Activated CD4-positive, alpha-beta T cell treated with anti-CD3 and anti-CD28 coated beads, Interleukin-2, Interleukin-4, amounts not matched to agents 100 ng/mL and 50 ng/mL, durations not matched to agents 16 hours and 8 hours (primary cell): ENCODE measurements at regions not wholly inside any gene's neighbourhood (a gene's known extent, or its start where the extent isn't known, plus 50 kb on each side); places are given as distances from the start of the nearest gene placed in this dataset.
A peak's percentile ranks its signal among the peaks of the same experiment; 100 is the strongest.

Source experiments
- DNase-seq: peaks from one replicate; pipeline ENCODE4 v3.0.0-alpha.2; 2020; ENCODE audit warnings: low spot score

DNA sequence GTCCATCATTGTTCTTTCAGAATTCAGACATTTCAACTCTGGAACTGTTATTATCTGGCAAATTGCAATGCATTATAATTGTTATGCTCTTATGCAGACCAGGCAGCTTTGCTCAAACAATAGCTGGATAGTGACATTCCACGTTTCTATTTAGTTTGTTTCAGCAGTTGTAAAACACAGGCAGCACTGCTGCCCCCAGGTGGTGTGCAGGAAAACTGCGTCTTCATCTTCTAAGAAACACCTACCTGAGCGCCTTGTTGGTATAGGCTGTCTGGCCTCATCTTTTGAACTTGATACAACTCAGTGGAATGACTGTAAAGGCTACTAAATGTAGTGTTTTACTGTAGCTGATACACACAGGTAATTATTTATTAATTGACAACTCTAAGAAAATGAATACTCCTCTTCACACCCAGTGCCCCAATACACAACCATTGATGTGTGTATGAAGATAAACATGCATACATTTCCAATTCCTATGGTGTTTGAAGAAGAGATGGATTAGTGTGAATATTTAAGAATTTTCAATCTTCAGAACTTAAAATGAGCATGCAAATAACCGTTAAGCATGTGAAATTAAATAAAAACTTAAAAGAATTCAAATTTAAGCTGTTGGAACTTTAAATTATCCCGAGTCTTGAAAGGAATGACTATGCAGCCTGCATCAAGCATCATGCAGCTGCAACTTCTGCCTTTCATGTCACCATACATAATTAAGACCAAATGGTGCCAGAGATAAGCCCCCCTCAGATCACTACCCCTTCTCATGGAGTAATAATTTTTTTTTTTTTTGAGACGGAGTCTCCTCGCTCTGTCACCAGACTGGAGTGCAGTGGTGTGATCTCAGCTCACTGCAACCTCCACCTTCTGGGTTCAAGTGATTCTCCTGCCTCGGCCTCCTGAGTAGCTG is 85.6 kb downstream of the CD8B2 start:
- peak; percentile 22 for DNase-seq

DNA sequence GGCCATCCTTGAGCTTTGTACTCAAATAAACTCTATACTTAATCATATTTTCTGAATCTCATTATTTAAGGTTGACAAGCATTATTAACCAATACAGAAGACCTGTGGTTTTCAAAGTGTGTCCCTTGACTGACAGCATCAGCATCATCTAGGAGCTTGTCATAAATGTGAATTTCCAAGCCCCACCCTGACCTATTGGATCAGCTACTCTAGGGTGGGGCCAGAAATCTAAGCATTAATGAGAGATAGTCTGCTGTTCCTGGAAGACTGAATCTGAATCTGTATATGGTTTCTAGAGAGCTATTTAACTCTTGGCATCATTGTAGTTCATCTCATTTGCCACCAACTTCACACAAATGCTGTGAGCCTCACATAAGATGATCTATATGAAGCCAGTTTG is 86.6 kb downstream of the CD8B2 start:
- DNase-seq = no peak

DNA sequence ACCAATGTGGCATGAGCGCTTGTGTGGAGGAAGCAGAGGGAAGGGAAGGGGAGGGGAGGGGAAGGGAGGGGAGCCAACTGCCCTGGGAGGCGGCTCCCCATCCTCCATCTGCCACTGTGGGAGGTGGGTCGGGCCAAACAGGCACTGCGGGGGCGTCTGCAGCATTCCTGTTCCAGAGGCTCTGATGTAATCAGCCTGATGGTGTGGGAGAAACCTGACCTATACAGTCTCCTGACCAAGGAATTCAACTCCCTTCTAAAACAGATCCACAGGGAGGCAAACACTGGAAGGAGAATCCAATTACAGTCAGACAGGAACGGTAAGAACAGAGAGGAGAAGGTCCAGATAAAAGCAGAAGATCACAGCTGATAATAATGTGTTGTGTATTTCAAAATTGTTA is 88.8 kb downstream of the CD8B2 start:
- no peak for DNase-seq

DNA sequence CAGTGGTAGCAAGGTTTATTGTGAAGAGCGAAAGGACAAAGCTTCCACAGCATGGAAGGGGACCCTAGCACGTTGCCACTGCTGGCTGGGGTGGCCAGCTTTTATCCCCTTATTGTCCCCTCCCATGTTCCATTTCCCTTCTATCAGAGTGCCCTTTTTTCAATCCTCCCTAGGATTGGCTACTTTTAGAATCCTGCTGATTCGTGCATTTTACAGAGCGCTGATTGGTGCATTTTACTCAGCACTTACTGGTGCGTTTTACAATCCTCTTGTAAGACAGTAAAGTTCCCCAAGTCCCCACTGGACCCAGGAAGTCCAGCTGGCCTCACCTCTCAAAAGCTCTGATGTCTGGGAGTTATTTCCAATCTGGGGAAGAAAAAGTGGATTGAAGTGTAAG is 90.1 kb downstream of the CD8B2 start:
- DNase-seq = no peak

DNA sequence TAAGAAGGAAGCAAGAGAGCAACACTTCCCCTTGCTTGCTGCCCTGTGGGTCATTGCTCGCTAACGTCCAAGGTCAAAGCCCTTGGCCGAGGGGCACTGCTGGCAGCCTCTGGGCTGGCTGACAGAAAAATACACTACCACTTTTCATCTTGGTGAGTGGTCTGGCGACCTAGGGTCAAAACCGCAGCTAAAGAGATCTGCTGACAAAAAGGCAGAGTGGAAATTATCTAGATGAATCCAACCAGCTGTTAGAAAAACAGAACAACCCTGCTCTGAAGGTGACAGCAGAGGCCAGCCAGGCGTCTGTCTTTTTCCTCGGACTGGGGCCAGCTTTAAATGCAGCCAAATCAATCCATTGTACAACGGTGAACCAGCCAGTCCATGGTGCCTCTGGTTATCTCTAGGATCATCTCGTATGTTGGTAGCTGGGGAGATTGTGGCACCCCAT is 92.6 kb downstream of the CD8B2 start:
- no peak for DNase-seq

DNA sequence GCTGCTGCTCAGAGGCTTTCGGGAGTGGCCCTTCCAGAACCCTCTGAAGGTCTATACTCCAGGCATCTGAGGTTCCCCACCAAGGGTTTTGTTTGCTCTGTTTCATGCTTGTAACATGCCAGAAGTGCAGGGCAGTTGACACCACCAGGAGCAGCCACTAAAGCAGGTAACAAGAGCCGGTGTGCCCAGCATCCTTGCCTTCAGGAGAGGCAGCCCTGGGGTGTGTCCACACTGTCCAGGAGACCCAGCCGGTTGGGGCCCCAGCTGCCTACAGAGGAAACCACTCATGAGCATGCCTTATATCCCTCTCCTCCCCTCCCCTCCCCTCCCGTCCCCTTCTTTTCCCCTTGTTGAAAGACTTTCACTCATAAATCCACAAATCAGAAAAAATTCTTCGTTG is 93.1 kb downstream of the CD8B2 start:
- no peak for DNase-seq

DNA sequence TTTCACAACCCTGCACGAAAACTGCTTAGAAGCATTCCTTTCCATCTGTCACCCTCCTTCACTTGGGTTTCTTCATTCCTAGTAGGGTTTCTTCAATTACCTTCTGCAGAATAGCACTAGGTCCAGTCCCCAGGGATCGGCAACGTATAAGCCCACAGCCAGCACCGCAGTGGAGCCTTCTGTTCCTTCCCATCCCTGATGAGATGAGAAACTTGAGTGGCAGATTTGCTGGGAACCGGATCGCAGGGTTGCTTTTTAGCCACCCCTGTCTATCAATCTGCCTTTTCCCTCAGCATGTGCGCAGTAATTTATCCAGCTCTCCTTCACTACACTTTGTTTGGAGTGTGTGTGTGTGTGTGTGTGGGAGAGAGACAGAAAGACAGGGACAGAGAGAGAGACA is 94.2 kb downstream of the CD8B2 start:
- DNase-seq = no peak

DNA sequence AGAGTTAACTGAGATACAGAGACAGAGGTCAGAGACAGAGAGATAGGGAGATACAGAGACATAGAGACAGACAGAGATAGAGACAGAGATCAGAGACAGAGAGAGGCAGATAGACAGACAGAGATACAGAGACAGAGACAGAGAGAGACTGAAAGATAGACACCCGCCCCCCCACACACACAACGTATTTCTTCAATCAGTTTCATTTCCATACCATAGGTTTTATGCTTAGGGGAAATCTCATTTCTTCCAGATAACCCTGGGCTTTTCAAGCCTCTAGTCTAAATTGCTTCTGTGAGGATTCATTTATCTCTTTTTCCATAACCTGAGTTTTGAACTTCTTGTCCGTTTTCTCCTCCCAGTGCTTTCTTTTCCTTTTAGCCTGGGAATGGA is 94.6 kb downstream of the CD8B2 start:
- no peak for DNase-seq

DNA sequence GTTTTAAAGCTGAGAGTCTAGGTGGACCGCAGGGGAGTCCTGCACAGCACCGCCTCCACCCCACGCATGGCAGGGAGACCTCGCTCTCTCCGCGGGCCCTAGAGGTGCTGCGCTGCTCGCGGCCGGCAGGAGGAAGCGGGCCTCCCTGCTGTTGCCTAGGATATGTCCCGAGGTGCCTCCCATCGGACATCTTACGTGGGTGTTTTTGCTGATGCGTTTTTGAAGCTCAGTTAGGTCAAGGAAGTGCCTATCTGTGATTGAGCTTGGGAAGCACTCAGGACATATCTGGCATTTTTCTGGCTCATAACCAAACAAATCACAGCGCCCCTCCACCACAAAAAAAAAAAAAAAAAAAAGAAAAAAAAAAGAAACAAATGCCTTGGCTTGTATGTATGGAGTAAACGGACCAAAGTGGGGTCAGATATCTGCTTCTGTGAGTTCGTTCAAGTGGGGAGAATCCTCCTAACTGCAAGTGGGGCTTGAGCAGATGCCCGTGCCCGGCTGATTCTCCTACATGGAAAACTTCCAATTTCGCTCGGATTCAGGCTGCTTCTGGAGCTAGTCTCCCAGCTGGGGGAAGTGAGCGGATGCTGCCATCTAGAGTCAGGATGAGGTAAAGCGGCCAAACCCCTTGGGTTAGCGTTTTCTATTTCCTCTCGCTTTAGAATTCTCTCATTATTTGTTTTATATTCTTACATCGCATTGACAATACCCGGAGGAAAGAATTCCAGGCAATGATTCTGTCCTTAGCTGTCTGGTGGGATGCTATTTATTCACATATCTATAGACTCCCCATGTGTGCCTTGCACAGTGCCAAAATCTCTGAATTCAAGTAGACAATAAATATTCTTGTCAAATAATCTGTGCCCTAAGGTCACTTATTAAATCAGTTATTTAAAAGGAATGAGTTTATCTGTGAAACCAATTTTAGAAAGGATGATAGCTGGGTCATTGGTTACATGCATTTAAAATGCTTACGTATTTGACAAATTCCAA is 95.3 kb downstream of the CD8B2 start:
- peak; percentile 30 for DNase-seq

DNA sequence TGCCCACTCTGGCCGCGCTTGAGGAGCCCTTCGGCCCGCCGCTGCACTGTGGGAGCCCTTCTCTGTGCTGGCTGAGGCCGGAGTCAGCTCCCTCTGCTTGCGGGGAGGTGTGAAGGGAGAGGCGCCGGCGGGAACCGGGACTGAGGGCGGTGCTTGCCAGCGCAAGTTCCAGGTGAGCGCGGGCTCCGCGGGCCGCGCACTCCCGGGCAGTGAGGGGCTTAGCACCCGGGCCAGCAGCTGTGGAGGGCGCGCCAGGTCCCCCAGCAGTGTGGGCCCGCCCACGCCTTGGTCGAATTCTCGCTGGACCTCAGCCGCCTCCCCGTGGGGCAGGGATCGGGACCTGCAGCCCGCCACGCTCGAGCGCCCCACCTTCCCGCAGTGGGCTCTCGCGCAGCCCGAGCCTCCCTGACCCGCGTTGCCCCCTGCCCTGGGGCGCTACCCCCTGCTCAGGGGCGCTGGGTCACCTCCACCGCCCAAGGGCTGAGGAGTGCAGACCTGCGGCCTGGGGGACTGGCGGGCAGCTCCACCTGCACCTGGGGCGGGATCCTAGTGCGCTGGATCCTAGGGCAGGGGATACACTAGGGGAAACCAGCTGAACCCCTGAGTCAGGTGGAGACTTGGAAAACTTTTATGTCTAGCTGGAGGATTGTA is 97.3 kb downstream of the CD8B2 start:
- no peak for DNase-seq

DNA sequence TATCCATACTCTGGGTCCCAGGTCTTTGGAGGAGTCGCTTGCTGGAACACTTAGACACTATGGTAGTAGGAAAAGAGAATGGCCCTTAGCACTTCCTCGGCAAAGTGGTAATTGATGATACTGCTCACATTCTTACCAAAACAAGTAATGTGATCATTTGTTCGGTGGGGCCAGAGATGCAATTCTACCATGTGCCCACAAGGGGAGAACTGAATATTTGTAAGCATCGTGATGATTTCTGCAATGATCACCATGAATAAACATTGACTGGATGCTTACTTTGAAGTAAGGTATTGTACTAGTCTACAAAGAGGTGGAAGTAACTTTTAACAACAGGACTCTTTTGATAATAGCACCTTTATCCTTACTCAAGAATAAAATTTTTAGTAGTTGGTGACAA is 109.7 kb downstream of the CD8B2 start:
- DNase-seq = no peak

DNA sequence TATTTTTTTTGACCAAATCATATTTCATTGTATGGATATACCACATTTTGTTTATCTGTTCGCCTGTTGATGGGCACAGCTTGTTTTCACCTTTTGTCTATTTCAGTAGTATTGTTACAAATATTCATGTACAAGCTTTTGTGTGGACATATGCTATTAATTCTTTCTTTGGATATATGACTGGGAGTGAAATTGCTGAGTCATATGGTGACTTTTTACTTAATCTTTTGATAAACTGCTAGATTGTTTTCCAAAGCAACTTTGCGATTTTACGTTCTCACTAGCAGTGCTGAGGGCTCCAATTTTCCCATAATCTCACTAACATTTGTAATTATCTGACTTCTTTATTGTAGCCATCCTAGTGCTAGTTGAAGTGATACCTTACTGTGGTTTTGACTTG is 112.4 kb downstream of the CD8B2 start:
- DNase-seq = no peak

DNA sequence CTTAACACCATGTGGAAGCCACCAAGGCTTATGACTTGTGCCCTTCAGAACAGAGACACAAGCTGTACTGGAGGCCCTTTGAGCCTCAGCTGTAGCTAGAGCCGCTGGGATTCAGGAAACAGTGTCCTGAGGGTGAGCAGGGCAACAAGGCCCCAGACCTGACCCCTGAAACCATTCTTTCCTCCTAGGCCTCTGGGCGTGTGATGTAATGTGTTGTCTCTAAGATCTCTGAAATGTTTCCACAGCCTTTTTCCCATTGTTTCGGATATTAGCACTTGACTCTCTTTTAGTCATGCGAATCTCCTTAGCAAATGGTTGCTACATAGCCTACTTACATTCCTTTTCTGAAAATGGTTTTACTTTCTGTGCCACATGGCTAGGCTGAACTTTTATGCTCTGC is 114.9 kb downstream of the CD8B2 start:
- no peak for DNase-seq

DNA sequence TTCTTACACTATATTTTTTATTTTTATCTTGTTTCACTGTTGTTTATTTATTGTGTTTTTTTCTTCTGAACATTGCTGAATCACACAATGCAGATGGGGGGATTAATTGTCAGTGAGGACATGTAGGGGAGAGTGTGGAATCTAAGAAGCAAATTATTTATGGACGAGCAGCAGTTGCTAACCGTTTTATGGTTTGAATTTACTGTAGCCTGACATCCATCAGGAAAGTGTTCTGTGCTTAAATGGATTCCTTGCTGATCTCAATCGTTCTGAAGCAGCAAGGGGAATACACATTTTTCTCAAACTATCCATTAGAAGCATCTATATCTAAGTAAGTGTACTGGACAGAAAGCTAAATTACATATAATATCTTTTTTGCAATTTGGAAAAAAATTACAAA is 119.5 kb downstream of the CD8B2 start:
- no peak for DNase-seq

DNA sequence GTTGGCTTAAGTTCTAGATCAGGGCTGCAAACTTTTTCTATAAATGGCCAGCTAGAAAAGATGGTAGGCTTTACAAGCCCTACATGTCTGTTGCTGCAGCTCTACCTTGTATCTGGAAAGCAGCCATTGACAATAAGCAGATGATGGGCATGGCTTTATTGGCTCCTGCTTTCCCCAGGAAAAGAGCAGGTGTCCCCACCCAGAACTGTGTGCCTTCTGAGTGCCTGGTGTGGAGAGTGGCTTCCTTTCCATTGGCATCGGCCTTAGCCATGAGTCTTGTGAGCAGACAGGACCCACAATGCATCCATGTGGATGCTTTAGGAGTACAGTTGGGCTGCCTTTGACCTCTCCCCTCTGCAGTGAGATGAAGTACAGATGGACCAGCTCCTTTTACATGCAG is 120.2 kb downstream of the CD8B2 start:
- DNase-seq = no peak

DNA sequence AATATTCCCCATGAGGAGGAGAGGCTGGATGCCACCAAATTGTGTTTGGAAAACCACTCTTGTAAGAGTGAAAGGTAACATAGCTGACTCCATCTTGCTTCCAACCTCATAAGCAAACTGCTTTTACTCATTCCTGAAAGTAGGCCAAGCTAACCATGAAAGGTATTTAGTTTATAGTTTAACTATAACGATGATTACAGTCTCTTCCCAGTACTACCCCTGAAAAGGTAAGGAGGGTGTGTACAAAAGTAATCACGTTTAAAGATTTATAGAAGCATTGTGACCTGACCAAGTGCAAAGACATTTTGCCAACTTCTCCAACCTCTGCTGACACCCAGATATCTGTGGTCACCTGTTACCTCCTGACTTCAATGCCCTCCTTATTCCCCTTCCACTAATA is 122.6 kb downstream of the CD8B2 start:
- DNase-seq = no peak

DNA sequence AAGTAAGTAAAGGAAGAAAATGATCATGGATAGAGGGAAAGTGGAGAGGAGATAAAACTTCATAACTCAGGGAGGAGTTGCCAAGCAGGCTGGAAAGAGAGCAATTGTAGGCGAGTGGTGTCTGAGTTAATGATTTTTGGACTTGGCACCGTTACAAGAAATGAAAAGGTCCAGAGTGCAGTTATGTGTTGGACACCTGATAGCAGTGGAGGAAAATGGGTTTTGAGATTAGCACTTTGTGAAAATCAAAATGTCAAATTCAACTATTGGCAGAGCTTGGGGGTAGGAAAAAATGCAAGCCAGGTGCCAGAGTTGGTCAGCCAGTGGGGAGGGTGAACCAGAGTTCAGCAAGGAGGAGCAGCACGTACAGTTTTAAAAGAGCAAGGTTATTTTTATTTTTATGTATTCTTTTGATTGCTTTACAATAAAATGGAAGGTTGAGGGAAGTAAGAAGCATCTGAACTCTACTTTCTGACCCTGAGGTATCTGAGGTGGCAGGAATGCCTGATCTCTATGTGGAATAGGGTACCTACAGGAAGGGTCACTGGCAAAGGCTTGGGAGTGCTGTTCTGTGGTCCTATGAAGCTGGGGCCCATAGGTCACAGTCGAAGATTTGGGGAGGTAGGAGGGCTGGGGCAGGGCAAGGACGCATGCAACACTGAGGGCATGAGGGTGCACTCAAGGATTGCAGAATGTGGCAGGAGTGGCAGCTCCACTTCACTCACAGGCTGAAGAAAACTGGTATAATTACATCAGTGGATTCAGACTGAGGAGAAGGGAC is 127.5 kb downstream of the CD8B2 start:
- DNase-seq = no peak

DNA sequence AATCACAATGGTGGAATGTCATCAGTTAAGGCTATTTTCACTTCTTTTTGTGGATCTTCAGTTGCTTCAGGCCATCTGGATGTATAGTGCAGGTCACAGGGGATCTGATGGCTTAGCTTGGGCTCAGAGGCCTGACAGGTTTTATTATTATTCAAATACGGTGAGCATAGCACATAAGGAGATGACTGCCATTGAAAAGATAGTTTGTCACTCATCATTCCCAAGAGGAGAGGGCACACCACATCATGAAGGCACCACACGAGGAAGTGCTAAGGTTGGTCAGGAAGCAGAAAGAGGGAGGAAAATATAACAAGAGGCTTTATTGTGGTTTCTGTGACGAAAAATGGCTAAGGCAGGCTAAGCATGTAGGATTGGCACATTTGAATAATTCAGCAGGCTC is 131.4 kb downstream of the CD8B2 start:
- no peak for DNase-seq

DNA sequence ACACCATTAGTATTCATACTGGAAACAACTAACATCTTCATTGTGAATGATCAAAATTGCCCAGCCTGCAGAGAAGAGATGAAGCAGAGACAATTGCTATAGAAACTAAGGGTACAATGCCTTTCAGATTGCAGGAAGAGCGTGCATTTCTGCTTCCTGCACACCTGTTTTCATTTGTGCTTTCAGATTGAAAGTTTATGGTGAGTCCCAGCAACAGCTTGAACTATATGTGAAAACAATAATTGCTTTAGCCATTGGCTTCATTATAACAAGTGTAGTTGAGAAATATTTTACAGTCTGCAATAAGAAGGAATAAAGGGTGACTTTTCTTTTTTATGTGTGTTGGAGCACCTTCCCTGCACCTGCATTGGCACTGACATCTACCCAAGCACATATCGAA is 136.3 kb downstream of the CD8B2 start:
- DNase-seq = no peak

DNA sequence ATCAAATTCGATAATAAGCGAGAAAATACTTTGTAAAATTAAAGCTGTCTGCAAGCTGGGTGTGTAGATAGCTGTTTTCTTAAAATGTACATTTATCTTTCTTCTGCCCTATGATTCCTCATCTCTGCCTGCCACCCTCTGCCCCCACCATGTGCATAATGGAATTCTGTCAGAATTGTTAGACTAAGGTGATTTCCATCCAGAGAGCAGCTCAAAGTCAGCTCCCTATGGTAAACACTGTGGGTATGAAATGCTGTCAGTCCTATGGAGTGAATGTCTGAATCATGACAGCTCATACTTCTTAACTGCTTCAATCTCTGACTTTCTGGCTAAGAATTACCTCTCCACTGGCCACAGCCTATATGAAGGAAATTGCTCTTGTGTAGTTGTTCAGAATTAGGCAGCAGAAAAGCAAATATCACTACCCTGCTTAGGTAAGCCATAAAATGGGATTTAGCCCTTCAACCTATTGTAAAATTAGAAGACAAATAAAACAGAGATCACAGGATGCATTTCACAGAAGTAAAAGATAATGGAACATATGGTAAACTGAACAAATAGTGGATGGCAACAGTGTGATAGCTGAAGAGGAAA is 137.7 kb downstream of the CD8B2 start:
- DNase-seq = no peak

DNA sequence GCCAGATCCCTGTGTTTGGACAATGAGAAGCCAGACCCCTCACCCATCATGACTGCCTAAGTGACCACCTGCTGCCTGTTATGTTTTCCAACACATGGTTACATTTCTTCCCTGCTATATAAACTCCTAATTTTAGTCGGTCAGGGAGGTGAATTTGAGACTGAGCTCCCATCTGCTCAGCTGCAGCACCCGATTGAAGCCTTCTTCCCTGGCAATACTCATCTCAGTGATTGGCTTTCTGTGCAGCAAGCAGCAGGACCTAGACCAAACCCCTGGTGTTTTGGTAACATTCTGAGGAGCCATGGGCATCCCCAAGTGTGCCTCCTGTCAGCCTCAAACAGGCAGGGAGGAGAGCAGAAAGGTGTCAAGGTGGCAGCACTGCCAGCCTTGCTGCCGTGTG is 141.2 kb downstream of the CD8B2 start:
- no peak for DNase-seq
